ENCODE measurements at regions not wholly inside any gene's neighbourhood (a gene's known extent, or its start where the extent isn't known, plus 50 kb on each side); places are given as distances from the start of the nearest gene placed in this dataset.

DNA sequence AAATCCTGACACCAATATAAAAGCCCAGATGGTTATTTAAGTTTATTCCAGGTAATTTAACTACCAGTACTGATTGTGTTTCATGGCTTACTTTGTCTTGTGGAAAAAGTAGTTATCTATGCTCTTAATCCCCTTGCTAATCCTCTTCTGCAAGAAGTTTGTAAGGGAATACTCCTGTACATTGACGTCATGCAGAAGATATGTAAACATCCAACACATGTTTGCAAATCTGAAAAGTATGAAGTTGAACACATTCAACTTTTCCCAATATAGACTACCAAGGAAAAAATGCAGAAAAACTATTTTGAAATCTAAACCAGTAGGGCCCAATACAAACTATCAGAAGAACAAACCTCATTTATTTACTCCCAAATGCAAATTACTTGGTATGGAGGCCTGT, 56.3 kb upstream of the ELL2 start (continued):
- TF ChIP-seq, protein P1, sequence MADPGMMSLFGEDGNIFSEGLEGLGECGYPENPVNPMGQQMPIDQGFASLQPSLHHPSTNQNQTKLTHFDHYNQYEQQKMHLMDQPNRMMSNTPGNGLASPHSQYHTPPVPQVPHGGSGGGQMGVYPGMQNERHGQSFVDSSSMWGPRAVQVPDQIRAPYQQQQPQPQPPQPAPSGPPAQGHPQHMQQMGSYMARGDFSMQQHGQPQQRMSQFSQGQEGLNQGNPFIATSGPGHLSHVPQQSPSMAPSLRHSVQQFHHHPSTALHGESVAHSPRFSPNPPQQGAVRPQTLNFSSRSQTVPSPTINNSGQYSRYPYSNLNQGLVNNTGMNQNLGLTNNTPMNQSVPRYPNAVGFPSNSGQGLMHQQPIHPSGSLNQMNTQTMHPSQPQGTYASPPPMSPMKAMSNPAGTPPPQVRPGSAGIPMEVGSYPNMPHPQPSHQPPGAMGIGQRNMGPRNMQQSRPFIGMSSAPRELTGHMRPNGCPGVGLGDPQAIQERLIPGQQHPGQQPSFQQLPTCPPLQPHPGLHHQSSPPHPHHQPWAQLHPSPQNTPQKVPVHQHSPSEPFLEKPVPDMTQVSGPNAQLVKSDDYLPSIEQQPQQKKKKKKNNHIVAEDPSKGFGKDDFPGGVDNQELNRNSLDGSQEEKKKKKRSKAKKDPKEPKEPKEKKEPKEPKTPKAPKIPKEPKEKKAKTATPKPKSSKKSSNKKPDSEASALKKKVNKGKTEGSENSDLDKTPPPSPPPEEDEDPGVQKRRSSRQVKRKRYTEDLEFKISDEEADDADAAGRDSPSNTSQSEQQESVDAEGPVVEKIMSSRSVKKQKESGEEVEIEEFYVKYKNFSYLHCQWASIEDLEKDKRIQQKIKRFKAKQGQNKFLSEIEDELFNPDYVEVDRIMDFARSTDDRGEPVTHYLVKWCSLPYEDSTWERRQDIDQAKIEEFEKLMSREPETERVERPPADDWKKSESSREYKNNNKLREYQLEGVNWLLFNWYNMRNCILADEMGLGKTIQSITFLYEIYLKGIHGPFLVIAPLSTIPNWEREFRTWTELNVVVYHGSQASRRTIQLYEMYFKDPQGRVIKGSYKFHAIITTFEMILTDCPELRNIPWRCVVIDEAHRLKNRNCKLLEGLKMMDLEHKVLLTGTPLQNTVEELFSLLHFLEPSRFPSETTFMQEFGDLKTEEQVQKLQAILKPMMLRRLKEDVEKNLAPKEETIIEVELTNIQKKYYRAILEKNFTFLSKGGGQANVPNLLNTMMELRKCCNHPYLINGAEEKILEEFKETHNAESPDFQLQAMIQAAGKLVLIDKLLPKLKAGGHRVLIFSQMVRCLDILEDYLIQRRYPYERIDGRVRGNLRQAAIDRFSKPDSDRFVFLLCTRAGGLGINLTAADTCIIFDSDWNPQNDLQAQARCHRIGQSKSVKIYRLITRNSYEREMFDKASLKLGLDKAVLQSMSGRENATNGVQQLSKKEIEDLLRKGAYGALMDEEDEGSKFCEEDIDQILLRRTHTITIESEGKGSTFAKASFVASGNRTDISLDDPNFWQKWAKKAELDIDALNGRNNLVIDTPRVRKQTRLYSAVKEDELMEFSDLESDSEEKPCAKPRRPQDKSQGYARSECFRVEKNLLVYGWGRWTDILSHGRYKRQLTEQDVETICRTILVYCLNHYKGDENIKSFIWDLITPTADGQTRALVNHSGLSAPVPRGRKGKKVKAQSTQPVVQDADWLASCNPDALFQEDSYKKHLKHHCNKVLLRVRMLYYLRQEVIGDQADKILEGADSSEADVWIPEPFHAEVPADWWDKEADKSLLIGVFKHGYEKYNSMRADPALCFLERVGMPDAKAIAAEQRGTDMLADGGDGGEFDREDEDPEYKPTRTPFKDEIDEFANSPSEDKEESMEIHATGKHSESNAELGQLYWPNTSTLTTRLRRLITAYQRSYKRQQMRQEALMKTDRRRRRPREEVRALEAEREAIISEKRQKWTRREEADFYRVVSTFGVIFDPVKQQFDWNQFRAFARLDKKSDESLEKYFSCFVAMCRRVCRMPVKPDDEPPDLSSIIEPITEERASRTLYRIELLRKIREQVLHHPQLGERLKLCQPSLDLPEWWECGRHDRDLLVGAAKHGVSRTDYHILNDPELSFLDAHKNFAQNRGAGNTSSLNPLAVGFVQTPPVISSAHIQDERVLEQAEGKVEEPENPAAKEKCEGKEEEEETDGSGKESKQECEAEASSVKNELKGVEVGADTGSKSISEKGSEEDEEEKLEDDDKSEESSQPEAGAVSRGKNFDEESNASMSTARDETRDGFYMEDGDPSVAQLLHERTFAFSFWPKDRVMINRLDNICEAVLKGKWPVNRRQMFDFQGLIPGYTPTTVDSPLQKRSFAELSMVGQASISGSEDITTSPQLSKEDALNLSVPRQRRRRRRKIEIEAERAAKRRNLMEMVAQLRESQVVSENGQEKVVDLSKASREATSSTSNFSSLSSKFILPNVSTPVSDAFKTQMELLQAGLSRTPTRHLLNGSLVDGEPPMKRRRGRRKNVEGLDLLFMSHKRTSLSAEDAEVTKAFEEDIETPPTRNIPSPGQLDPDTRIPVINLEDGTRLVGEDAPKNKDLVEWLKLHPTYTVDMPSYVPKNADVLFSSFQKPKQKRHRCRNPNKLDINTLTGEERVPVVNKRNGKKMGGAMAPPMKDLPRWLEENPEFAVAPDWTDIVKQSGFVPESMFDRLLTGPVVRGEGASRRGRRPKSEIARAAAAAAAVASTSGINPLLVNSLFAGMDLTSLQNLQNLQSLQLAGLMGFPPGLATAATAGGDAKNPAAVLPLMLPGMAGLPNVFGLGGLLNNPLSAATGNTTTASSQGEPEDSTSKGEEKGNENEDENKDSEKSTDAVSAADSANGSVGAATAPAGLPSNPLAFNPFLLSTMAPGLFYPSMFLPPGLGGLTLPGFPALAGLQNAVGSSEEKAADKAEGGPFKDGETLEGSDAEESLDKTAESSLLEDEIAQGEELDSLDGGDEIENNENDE (IDR thresholded peaks at IDR 0.05; ENCODE audit: insufficient replicate concordance, low read length): no peak
- TF ChIP-seq, protein P2, sequence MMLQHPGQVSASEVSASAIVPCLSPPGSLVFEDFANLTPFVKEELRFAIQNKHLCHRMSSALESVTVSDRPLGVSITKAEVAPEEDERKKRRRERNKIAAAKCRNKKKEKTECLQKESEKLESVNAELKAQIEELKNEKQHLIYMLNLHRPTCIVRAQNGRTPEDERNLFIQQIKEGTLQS (IDR thresholded peaks at IDR 0.05; ENCODE audit: insufficient read depth, low read depth, low read length): no peak
- TF ChIP-seq EGR1 (IDR thresholded peaks at IDR 0.05; ENCODE audit: borderline replicate concordance, low read depth, low read length): no peak

Measured in H1 (cell line).